K562 (cell line): ENCODE measurements at regions not wholly inside any gene's neighbourhood (a gene's known extent, or its start where the extent isn't known, plus 50 kb on each side); places are given as distances from the start of the nearest gene placed in this dataset.

Experiments used
- BCLAF1 ChIP-seq, 2 experiments: fragments of 450-650 bp in 1 of 2; IDR thresholded peaks; 2 replicates each; pipeline ENCODE4 v1.6.1; 2011 to 2017; ENCODE audit warnings: low read depth in 2 of 2, antibody characterized with exemption in 1 of 2, borderline replicate concordance in 1 of 2, low read length in 1 of 2, mild to moderate bottlenecking in 1 of 2, mixed read lengths in 1 of 2; ENCODE audit not compliant: control insufficient read depth in 1 of 2
- CBX2 ChIP-seq: fragments of 200-600 bp; sonication (generic); IDR thresholded peaks from one replicate; pipeline ENCODE4 v1.6.1; 2012; ENCODE audit warnings: mild to moderate bottlenecking, low read length, inconsistent platforms; ENCODE audit not compliant: insufficient read depth, poor library complexity, severe bottlenecking
- ETS2 ChIP-seq: IDR thresholded peaks from 2 replicates; pipeline ENCODE4 v1.6.1; 2016; ENCODE audit warnings: borderline replicate concordance, missing genetic modification characterization, mild to moderate bottlenecking, moderate library complexity, missing compliant biosample characterization; ENCODE audit not compliant: poor library complexity, severe bottlenecking
- KAT7 ChIP-seq: sonication (generic); formaldehyde crosslinking; IDR thresholded peaks from 2 replicates; pipeline ENCODE4 v1.8.0; 2022; ENCODE audit warnings: missing genetic modification reagents, mild to moderate bottlenecking, borderline replicate concordance
- KLF16 ChIP-seq: IDR thresholded peaks from 2 replicates; pipeline ENCODE4 v1.6.1; 2016; ENCODE audit warnings: antibody characterized with exemption
- NRF1 ChIP-seq, 2 experiments: fragments of 450-650 bp; IDR thresholded peaks in 1 of 2; conservative IDR thresholded peaks in 1 of 2; 2 replicates each; pipeline ENCODE4 v1.6.1; 2014; ENCODE audit warnings: mild to moderate bottlenecking in 2 of 2
- SMC3 ChIP-seq: conservative IDR thresholded peaks from 2 replicates; pipeline ENCODE4 v1.6.1; 2011; ENCODE audit warnings: low read depth, low read length, improper control_type of control experiment; ENCODE audit not compliant: insufficient read depth
- TBP ChIP-seq: optimal IDR thresholded peaks from 2 replicates; pipeline ENCODE3; 2011; ENCODE audit warnings: low read depth, low read length, improper control_type of control experiment
- TF ChIP-seq, protein P1 (sequence below), 3 experiments: IDR thresholded peaks in 2 of 3; conservative IDR thresholded peaks in 1 of 3; 2 replicates each; pipeline ENCODE4 v1.5.1; 2011 to 2012; ENCODE audit warnings: low read length in 3 of 3, mild to moderate bottlenecking in 3 of 3, control low read depth in 2 of 3, improper control_type of control experiment in 1 of 3, inconsistent platforms in 1 of 3, low read depth in 1 of 3, mixed read lengths in 1 of 3, moderate library complexity in 1 of 3; ENCODE audit not compliant: insufficient read depth in 2 of 3

DNA sequence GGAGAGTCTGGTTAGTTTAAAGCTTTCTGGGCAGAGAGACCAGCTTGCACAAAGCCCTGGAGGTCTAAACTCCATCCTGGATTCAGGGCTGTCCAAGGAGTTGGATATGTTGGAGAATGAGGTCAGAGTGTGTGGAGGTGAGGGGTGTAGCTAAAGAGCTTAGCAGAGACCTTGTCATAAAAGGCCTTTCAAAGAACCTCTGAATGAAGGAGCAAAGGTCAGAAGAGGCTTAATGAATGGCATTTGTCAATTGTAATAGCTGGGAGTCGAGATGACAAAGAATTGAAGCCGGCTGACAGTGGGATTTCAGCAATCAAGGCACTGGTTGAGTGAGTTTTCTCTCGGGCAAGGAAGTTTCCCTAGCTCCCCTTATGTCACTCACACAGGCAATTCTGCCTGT lies 202.6 kb downstream of the PDCD6IP start:
- TF ChIP-seq, protein P1, sequence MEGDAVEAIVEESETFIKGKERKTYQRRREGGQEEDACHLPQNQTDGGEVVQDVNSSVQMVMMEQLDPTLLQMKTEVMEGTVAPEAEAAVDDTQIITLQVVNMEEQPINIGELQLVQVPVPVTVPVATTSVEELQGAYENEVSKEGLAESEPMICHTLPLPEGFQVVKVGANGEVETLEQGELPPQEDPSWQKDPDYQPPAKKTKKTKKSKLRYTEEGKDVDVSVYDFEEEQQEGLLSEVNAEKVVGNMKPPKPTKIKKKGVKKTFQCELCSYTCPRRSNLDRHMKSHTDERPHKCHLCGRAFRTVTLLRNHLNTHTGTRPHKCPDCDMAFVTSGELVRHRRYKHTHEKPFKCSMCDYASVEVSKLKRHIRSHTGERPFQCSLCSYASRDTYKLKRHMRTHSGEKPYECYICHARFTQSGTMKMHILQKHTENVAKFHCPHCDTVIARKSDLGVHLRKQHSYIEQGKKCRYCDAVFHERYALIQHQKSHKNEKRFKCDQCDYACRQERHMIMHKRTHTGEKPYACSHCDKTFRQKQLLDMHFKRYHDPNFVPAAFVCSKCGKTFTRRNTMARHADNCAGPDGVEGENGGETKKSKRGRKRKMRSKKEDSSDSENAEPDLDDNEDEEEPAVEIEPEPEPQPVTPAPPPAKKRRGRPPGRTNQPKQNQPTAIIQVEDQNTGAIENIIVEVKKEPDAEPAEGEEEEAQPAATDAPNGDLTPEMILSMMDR (IDR thresholded peaks at IDR 0.05 in 2 of 3, conservative IDR thresholded peaks at IDR 0.05 in 1 of 3; ENCODE audit: insufficient read depth in 2 of 3, low read depth in 1 of 3, low read length in 3 of 3) = no peak
- TF ChIP-seq ETS2 (tag) = no peak
- no peak for TF ChIP-seq KLF16
- no peak for TF ChIP-seq CBX2
- no peak for TF ChIP-seq NRF1 (conservative IDR thresholded peaks at IDR 0.05 in 1 of 2, IDR thresholded peaks at IDR 0.05 in 1 of 2)
- TF ChIP-seq TBP = no peak
- no peak for TF ChIP-seq BCLAF1 (IDR thresholded peaks at IDR 0.05; ENCODE audit: borderline replicate concordance in 1 of 2, control insufficient read depth in 1 of 2, low read depth in 2 of 2, low read length in 1 of 2)
- TF ChIP-seq KAT7 (CRISPR knock-in tag) = no peak
- TF ChIP-seq SMC3 = no peak
